HepG2 (cell line): ENCODE measurements at regions not wholly inside any gene's neighbourhood (a gene's known extent, or its start where the extent isn't known, plus 50 kb on each side); places are given as distances from the start of the nearest gene placed in this dataset.

ENCODE experiments used
- ATAC-seq: fragments of 200-7000 bp; cut with Tn5 transposase; 3 replicates; pipeline ENCODE4 v1.9.1; 2020; ENCODE audit warnings: mild to moderate bottlenecking, moderate library complexity
- BruUV-seq: library from RNA; stranded (reverse); fragments of 400-500 nt; replicated peaks from 2 replicates; lab custom pipeline; 2021; lab: Mats Ljungman, UMichigan
- CTCF ChIA-PET: fragments of 300-600 bp; formaldehyde crosslinking; extraction: SDS; loops from one replicate; lab custom pipeline; 2021; ENCODE audit warnings: low total read pairs, inconsistent platforms, low intra/inter-chr PET ratio; lab: Yijun Ruan, JAX
- POLR2A ChIA-PET: fragments of 350-600 bp; sonication (Branson Sonifier 250); formaldehyde crosslinking; loops from one replicate; lab custom pipeline; 2020; ENCODE audit warnings: antibody characterized with exemption, inconsistent platforms; lab: Yijun Ruan, JAX
- DNase-seq: peaks from one replicate; pipeline ENCODE4 v3.0.0-alpha.2; 2015; ENCODE audit warnings: low spot score
- FAIRE-seq: peaks from 3 replicates; lab custom pipeline; 2011; peaks lifted over from hg19 to GRCh38; lab: Jason Lieb, UNC
- H2AFZ ChIP-seq: one replicate; pipeline ENCODE4 v1.6.1; 2011; ENCODE audit warnings: low read length, inconsistent platforms
- H3K27ac ChIP-seq: fragments of 300-600 bp; 3 replicates; pipeline ENCODE4 v1.8.0; 2011; ENCODE audit warnings: mixed run types, mild to moderate bottlenecking, mixed read lengths, low read length, inconsistent platforms; ENCODE audit not compliant: insufficient read depth; ENCODE audit errors: extremely low read length
- H3K27me3 ChIP-seq, 2 experiments: fragments of 200-600 bp in 1 of 2; 2 replicates in 1 of 2; 3 replicates in 1 of 2; pipeline versions ENCODE4 v1.6.0 to v1.8.0; 2011; ENCODE audit warnings: low read length in 2 of 2, mild to moderate bottlenecking in 2 of 2, moderate library complexity in 2 of 2, inconsistent platforms in 1 of 2; ENCODE audit not compliant: insufficient read depth in 2 of 2, control insufficient read depth in 1 of 2
- H3K36me3 ChIP-seq, 2 experiments: fragments of 200-600 bp in 1 of 2; replicated peaks in 1 of 2; 2 replicates in 1 of 2; 3 replicates in 1 of 2; pipeline versions ENCODE4 v1.5.1 to v1.8.0; 2011; ENCODE audit warnings: low read length in 2 of 2, inconsistent platforms in 1 of 2; ENCODE audit not compliant: insufficient read depth in 2 of 2, control insufficient read depth in 1 of 2
- H3K4me1 ChIP-seq: 2 replicates; pipeline ENCODE4 v1.5.1; 2012; ENCODE audit warnings: low read length, inconsistent platforms; ENCODE audit not compliant: insufficient read depth
- H3K4me2 ChIP-seq: 2 replicates; pipeline ENCODE4 v1.6.0; 2011; ENCODE audit warnings: low read depth, low read length, inconsistent platforms
- H3K4me3 ChIP-seq, 3 experiments: fragments of 200-600 bp in 1 of 3; sonication (generic), shearing (Covaris generic) in 1 of 3; replicated peaks in 1 of 3; 2 replicates each; pipeline ENCODE4 v1.5.1; 2011 to 2016; ENCODE audit warnings: low read length in 3 of 3, inconsistent platforms in 2 of 3, low read depth in 2 of 3, mild to moderate bottlenecking in 2 of 3, control low read depth in 1 of 3, mixed read lengths in 1 of 3; ENCODE audit not compliant: insufficient read depth in 1 of 3
- H3K79me2 ChIP-seq: one replicate; pipeline ENCODE4 v1.6.1; 2011; ENCODE audit warnings: low read length, inconsistent platforms; ENCODE audit not compliant: insufficient read depth
- H3K9ac ChIP-seq: 2 replicates; pipeline ENCODE4 v1.6.0; 2011; ENCODE audit warnings: mild to moderate bottlenecking, low read depth, low read length, inconsistent platforms; ENCODE audit not compliant: insufficient read depth
- H3K9me3 ChIP-seq: 2 replicates; pipeline ENCODE4 v1.5.1; 2012; ENCODE audit warnings: mild to moderate bottlenecking, low read length
- H4K20me1 ChIP-seq: 2 replicates; pipeline ENCODE4 v1.6.0; 2011; ENCODE audit warnings: inconsistent platforms, mild to moderate bottlenecking, low read length, moderate library complexity; ENCODE audit not compliant: insufficient read depth
- ARID3A ChIP-seq: IDR thresholded peaks from 2 replicates; pipeline ENCODE4 v1.6.1; 2012; ENCODE audit warnings: low read depth, low read length, improper control_type of control experiment
- BORCS8-MEF2B ChIP-seq: sonication (generic); formaldehyde crosslinking; IDR thresholded peaks from 2 replicates; pipeline ENCODE4 v1.8.0; 2022; ENCODE audit warnings: mild to moderate bottlenecking, missing genetic modification reagents
- FOXA1 ChIP-seq, 2 experiments: fragments of 450-650 bp in 1 of 2; sonication (generic) in 1 of 2; formaldehyde crosslinking in 1 of 2; IDR thresholded peaks; 2 replicates each; pipeline versions ENCODE4 v1.4.0 to v1.6.1; 2016 to 2020; ENCODE audit warnings: missing genetic modification reagents in 1 of 2
- HNRNPUL1 ChIP-seq: fragments of 200-400 bp; formaldehyde crosslinking; IDR thresholded peaks from 2 replicates; pipeline ENCODE4 v1.6.1; 2017; ENCODE audit warnings: low read depth, mild to moderate bottlenecking, low read length, moderate library complexity
- NKX3-1 ChIP-seq: sonication (generic); formaldehyde crosslinking; IDR thresholded peaks from 2 replicates; pipeline ENCODE4 v1.5.0; 2020; ENCODE audit warnings: missing genetic modification reagents
- NPAS2 ChIP-seq: sonication (generic); formaldehyde crosslinking; IDR thresholded peaks from 2 replicates; pipeline ENCODE4 v1.8.0; 2022; ENCODE audit warnings: mild to moderate bottlenecking, missing genetic modification reagents, borderline replicate concordance
- ZBED4 ChIP-seq: sonication (generic); formaldehyde crosslinking; IDR thresholded peaks from 2 replicates; pipeline ENCODE4 v1.4.0; 2020; ENCODE audit warnings: missing genetic modification reagents, borderline replicate concordance
- ZBTB4 ChIP-seq: sonication (generic); formaldehyde crosslinking; IDR thresholded peaks from 2 replicates; pipeline ENCODE4 v1.4.0; 2020; ENCODE audit warnings: missing genetic modification reagents, mild to moderate bottlenecking, borderline replicate concordance
- ZBTB46 ChIP-seq: sonication (generic); formaldehyde crosslinking; IDR thresholded peaks from 2 replicates; pipeline ENCODE4 v1.4.0; 2020; ENCODE audit warnings: mild to moderate bottlenecking, missing genetic modification reagents, borderline replicate concordance
- ZBTB8A ChIP-seq: sonication (generic); formaldehyde crosslinking; IDR thresholded peaks from 2 replicates; pipeline ENCODE4 v1.4.0; 2020; ENCODE audit warnings: mild to moderate bottlenecking, low read depth, missing genetic modification reagents, borderline replicate concordance
- ZC3H13 ChIP-seq: sonication (generic); formaldehyde crosslinking; IDR thresholded peaks from 2 replicates; pipeline ENCODE4 v1.8.1; 2023; ENCODE audit warnings: mild to moderate bottlenecking, missing genetic modification reagents, moderate library complexity
- ZNF331 ChIP-seq: sonication (generic); formaldehyde crosslinking; IDR thresholded peaks from 2 replicates; pipeline ENCODE4 v1.4.0; 2020; ENCODE audit warnings: missing genetic modification reagents
- ZSCAN29 ChIP-seq: sonication (generic); formaldehyde crosslinking; conservative IDR thresholded peaks from 2 replicates; pipeline ENCODE4 v1.4.0; 2020; ENCODE audit warnings: mild to moderate bottlenecking, missing genetic modification reagents
- WGBS: methylation state at CpG from one replicate; pipeline ENCODE4 v1.1.6; 2017; ENCODE audit warnings: low lambda C conversion rate; 5-methylcytosine and 5-hydroxymethylcytosine counted together
- in situ Hi-C: cut with HindIII; loops from 2 replicates; pipeline ENCODE4 v1.10.0; 2017; ENCODE audit warnings: low pct_unique_long_range_greater_than_20kb; ENCODE audit not compliant: extremely low pct_ligation_motif_present
- intact Hi-C: fragments of 100-400 bp; cut with micrococcal nuclease; formaldehyde crosslinking; loops from one replicate; pipeline ENCODE4 v1.10.0; 2022; ENCODE audit not compliant: unreplicated experiment

- TF ChIP-seq ZC3H13 (CRISPR knock-in tag) (no peak), ZSCAN29 (CRISPR knock-in tag) (no peak), FOXA1 (IDR thresholded peaks at IDR 0.05) (no peak), FOXA1 (CRISPR knock-in tag; IDR thresholded peaks at IDR 0.05) (no peak)
Observed at GRCh38 chr1:65595724-65596123, 175.3 kb downstream of the LEPR start (continued).

- no TSS peak for BruUV-seq
- 14% methylated on average over 2 of the region's 2 CpGs for WGBS
- H3K4me3 ChIP-seq: no peak overlapping the region
- TF ChIP-seq ARID3A (no peak), NKX3-1 (CRISPR knock-in tag) (no peak), ZNF331 (CRISPR knock-in tag) (no peak), BORCS8-MEF2B (CRISPR knock-in tag) (no peak), NPAS2 (CRISPR knock-in tag) (no peak), ZBTB46 (no peak), ZBED4 (no peak), HNRNPUL1 (no peak), ZBTB4 (CRISPR knock-in tag) (no peak), ZBTB8A (no peak)
Observed at GRCh38 chr1:65596768-65597167, 176.3 kb downstream of the LEPR start.

More at GRCh38 chr1:65596768-65597167, 176.3 kb downstream of the LEPR start:
- ATAC-seq: no peak
- Histone ChIP-seq H3K9ac (no peak overlapping the region), H3K4me1 (no peaks in the 10 kb centered on the region), H3K27me3 (no peaks in the 10 kb centered on the region), H3K9me3 (no peaks in the 10 kb centered on the region), H3K36me3 (no peaks in the 10 kb centered on the region), H3K79me2 (no peaks in the 10 kb centered on the region), H2AFZ (no peak overlapping the region), H3K27ac (no peak overlapping the region), H4K20me1 (no peaks in the 10 kb centered on the region), H3K4me2 (no peak overlapping the region)
- ChIA-PET CTCF (no interaction called here), POLR2A (no interaction called here)
- no peak for FAIRE-seq
- in situ Hi-C loops (no loop called here), intact Hi-C loops (no loop called here)
- no peak for DNase-seq
